ENCODE measurements at regions not wholly inside any gene's neighbourhood (a gene's known extent, or its start where the extent isn't known, plus 50 kb on each side); places are given as distances from the start of the nearest gene placed in this dataset.
"Not testable (repeated sequence)": the region's sequence is repeated elsewhere in the genome, so short reads cannot be mapped to it uniquely, and the experiment has no call there.

DNA sequence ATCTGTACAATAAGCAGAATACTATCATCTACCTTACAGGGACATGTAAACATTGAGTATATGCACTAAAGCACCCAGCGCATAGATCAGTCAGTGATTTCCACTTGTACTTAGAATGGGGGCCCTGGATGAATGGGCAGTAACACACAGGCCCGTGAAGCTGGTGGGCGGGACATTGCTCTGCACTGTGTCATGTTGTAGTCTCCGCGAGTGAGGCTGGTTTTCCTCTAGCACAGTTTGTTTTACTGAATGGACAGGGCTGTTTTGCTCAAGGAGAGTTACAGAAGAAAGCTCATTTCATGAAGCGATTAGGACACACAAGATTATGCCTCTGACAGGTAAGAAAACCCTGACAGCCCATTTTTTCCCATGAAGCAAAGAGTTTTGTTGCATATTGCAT is 86.4 kb upstream of the SOX21 start (continued):
- no peak for TF ChIP-seq ESRRA (CRISPR knock-in tag; IDR thresholded peaks at IDR 0.05; ENCODE audit: borderline replicate concordance)
- TF ChIP-seq ZNF317 (CRISPR knock-in tag; IDR thresholded peaks at IDR 0.05; ENCODE audit: borderline replicate concordance, low read depth) = no peak
- TF ChIP-seq, protein P1, sequence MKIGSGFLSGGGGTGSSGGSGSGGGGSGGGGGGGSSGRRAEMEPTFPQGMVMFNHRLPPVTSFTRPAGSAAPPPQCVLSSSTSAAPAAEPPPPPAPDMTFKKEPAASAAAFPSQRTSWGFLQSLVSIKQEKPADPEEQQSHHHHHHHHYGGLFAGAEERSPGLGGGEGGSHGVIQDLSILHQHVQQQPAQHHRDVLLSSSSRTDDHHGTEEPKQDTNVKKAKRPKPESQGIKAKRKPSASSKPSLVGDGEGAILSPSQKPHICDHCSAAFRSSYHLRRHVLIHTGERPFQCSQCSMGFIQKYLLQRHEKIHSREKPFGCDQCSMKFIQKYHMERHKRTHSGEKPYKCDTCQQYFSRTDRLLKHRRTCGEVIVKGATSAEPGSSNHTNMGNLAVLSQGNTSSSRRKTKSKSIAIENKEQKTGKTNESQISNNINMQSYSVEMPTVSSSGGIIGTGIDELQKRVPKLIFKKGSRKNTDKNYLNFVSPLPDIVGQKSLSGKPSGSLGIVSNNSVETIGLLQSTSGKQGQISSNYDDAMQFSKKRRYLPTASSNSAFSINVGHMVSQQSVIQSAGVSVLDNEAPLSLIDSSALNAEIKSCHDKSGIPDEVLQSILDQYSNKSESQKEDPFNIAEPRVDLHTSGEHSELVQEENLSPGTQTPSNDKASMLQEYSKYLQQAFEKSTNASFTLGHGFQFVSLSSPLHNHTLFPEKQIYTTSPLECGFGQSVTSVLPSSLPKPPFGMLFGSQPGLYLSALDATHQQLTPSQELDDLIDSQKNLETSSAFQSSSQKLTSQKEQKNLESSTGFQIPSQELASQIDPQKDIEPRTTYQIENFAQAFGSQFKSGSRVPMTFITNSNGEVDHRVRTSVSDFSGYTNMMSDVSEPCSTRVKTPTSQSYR (CRISPR knock-in tag; IDR thresholded peaks at IDR 0.05) = no peak

DNA sequence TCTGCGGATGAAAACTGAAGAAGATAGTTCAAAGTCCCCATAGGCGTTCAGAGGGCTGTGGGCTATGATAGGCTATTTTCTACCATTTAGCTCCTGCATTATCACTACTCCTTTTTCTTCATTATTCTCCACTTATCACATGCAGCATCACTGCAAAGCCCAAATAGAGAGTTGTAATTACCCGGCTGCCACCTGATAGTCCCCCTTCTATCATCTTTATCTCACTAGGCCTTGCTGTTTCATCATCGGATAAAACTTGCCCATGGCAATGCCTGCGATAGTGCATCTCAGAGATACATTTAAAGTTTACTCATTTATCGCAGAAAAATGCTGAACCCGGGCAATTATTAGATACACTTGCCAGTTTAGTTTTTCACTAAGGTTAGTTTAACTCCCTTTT is 82.9 kb upstream of the SOX21 start:
- ChIA-PET CTCF (no interaction called here), POLR2A (no interaction called here)
- H3K4me1 Mint-ChIP-seq = no peaks in the 10 kb centered on the region
- DNase-seq (ENCODE audit: low spot score) = no peak
- ATAC-seq = no peak
- no peaks in the 10 kb centered on the region for H3K9me3 Mint-ChIP-seq
- H3K36me3 Mint-ChIP-seq = no peaks in the 10 kb centered on the region
- no peaks in the 10 kb centered on the region for H3K27me3 Mint-ChIP-seq (ENCODE audit: low read depth)
- no peak overlapping the region for H3K27ac Mint-ChIP-seq
- no peak overlapping the region for H3K4me3 Mint-ChIP-seq
- TF ChIP-seq, protein P2, sequence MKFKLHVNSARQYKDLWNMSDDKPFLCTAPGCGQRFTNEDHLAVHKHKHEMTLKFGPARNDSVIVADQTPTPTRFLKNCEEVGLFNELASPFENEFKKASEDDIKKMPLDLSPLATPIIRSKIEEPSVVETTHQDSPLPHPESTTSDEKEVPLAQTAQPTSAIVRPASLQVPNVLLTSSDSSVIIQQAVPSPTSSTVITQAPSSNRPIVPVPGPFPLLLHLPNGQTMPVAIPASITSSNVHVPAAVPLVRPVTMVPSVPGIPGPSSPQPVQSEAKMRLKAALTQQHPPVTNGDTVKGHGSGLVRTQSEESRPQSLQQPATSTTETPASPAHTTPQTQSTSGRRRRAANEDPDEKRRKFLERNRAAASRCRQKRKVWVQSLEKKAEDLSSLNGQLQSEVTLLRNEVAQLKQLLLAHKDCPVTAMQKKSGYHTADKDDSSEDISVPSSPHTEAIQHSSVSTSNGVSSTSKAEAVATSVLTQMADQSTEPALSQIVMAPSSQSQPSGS (CRISPR knock-in tag; IDR thresholded peaks at IDR 0.05; ENCODE audit: borderline replicate concordance, low read depth) = no peak
- TF ChIP-seq ZNF671 (CRISPR knock-in tag; IDR thresholded peaks at IDR 0.05) = no peak
- TF ChIP-seq, protein P3, sequence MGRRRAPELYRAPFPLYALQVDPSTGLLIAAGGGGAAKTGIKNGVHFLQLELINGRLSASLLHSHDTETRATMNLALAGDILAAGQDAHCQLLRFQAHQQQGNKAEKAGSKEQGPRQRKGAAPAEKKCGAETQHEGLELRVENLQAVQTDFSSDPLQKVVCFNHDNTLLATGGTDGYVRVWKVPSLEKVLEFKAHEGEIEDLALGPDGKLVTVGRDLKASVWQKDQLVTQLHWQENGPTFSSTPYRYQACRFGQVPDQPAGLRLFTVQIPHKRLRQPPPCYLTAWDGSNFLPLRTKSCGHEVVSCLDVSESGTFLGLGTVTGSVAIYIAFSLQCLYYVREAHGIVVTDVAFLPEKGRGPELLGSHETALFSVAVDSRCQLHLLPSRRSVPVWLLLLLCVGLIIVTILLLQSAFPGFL (CRISPR knock-in tag; IDR thresholded peaks at IDR 0.05; ENCODE audit: borderline replicate concordance) = no peak
- no peak for TF ChIP-seq ELF4 (CRISPR knock-in tag; IDR thresholded peaks at IDR 0.05; ENCODE audit: low read depth)
- no peak for TF ChIP-seq MYBL2 (CRISPR knock-in tag; IDR thresholded peaks at IDR 0.05)
- no peak for TF ChIP-seq CREB1 (CRISPR knock-in tag; IDR thresholded peaks at IDR 0.05)
- TF ChIP-seq PRRX2 (CRISPR knock-in tag; IDR thresholded peaks at IDR 0.05) = no peak
- TF ChIP-seq NR1H2 (CRISPR knock-in tag; IDR thresholded peaks at IDR 0.05) = no peak

DNA sequence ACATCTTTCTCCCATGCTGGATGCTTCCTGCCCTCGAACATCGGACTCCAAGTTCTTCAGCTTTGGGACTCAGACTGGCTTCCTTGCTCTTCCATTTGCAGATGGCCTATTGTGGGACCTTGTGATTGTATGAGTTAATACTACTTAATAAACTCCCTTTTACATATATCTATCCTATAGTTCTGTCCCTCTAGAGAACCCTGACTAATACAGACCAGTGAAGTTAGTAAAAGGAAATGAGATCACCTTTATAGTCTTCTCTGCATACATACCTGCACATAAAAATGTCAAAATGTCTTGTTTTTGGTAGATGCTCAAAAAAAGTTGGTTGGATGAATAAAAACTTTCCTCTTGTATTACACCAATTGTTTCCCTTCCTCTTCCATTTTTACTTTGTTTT is 73.9 kb upstream of the SOX21 start:
- H3K4me1 Mint-ChIP-seq; H3K36me3 Mint-ChIP-seq; DNase-seq (ENCODE audit: low spot score); H3K27ac Mint-ChIP-seq; H3K9me3 Mint-ChIP-seq; ATAC-seq; H3K27me3 Mint-ChIP-seq (ENCODE audit: low read depth); POLR2A ChIA-PET; CTCF ChIA-PET; H3K4me3 Mint-ChIP-seq: not testable (repeated sequence)

DNA sequence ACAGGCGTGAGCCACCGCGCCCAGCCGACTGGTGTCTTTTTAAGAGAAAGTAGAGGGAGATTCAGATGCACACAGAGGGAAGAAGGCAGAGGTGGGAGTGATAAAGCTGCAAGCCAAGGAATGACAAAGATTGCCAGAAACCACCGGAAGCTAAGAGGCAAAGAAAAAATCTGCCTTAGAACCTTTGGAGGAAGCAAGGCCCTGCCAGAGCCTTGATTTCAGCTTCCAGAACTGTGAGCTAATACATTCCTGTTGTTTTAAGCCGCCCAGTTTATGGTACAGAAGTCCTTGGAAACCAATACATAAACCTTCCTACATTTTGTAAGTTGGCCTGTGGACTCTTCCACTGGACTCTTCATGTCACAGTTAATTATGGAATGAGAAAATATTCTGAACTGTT is 71.7 kb upstream of the SOX21 start:
- no peaks in the 10 kb centered on the region; the same call in 1 of the 2 replicates for H3K27me3 Mint-ChIP-seq (ENCODE audit: low read depth)
- peaks cover 13% of the 10 kb centered on the region for H3K9me3 Mint-ChIP-seq
- ATAC-seq (no peak), DNase-seq (ENCODE audit: low spot score) (no peak)
- ChIA-PET CTCF (no interaction called here), POLR2A (no interaction called here)
- H3K4me1 Mint-ChIP-seq = peaks cover 9% of the 10 kb centered on the region
- no peak overlapping the region for H3K4me3 Mint-ChIP-seq
- peaks cover 5% of the 10 kb centered on the region; the same call in 1 of the 2 replicates for H3K36me3 Mint-ChIP-seq
- H3K27ac Mint-ChIP-seq = no peak overlapping the region
- TF ChIP-seq NR2C2 (CRISPR knock-in tag; IDR thresholded peaks at IDR 0.05) (no peak), SOX15 (CRISPR knock-in tag; IDR thresholded peaks at IDR 0.05) (no peak), ETV6 (CRISPR knock-in tag; IDR thresholded peaks at IDR 0.05) (no peak), ZNF671 (CRISPR knock-in tag; IDR thresholded peaks at IDR 0.05) (no peak), KAT7 (CRISPR knock-in tag; IDR thresholded peaks at IDR 0.05; ENCODE audit: borderline replicate concordance) (no peak)
- TF ChIP-seq, protein P3 (CRISPR knock-in tag; IDR thresholded peaks at IDR 0.05; ENCODE audit: borderline replicate concordance) = no peak
- TF ChIP-seq, protein P4, sequence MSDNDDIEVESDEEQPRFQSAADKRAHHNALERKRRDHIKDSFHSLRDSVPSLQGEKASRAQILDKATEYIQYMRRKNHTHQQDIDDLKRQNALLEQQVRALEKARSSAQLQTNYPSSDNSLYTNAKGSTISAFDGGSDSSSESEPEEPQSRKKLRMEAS (CRISPR knock-in tag; IDR thresholded peaks at IDR 0.05) = no peak
- TF ChIP-seq, protein P5, sequence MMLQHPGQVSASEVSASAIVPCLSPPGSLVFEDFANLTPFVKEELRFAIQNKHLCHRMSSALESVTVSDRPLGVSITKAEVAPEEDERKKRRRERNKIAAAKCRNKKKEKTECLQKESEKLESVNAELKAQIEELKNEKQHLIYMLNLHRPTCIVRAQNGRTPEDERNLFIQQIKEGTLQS (CRISPR knock-in tag; conservative IDR thresholded peaks at IDR 0.05) = no peak
- TF ChIP-seq, protein P6, sequence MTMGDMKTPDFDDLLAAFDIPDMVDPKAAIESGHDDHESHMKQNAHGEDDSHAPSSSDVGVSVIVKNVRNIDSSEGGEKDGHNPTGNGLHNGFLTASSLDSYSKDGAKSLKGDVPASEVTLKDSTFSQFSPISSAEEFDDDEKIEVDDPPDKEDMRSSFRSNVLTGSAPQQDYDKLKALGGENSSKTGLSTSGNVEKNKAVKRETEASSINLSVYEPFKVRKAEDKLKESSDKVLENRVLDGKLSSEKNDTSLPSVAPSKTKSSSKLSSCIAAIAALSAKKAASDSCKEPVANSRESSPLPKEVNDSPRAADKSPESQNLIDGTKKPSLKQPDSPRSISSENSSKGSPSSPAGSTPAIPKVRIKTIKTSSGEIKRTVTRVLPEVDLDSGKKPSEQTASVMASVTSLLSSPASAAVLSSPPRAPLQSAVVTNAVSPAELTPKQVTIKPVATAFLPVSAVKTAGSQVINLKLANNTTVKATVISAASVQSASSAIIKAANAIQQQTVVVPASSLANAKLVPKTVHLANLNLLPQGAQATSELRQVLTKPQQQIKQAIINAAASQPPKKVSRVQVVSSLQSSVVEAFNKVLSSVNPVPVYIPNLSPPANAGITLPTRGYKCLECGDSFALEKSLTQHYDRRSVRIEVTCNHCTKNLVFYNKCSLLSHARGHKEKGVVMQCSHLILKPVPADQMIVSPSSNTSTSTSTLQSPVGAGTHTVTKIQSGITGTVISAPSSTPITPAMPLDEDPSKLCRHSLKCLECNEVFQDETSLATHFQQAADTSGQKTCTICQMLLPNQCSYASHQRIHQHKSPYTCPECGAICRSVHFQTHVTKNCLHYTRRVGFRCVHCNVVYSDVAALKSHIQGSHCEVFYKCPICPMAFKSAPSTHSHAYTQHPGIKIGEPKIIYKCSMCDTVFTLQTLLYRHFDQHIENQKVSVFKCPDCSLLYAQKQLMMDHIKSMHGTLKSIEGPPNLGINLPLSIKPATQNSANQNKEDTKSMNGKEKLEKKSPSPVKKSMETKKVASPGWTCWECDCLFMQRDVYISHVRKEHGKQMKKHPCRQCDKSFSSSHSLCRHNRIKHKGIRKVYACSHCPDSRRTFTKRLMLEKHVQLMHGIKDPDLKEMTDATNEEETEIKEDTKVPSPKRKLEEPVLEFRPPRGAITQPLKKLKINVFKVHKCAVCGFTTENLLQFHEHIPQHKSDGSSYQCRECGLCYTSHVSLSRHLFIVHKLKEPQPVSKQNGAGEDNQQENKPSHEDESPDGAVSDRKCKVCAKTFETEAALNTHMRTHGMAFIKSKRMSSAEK (CRISPR knock-in tag; IDR thresholded peaks at IDR 0.05; ENCODE audit: borderline replicate concordance) = no peak
